Peyer's patch (tissue), 4 donors: ENCODE measurements at regions not wholly inside any gene's neighbourhood (a gene's known extent, or its start where the extent isn't known, plus 50 kb on each side); places are given as distances from the start of the nearest gene placed in this dataset.

Source experiments
- DNase-seq, 3 donors: peaks; one replicate each; pipeline ENCODE4 v3.0.0-alpha.2; 2017 to 2019
- H3K27ac ChIP-seq, 4 donors: fragments of 200-600 bp; sonication (generic); one replicate each; pipeline ENCODE4 v1.5.1; 2016 to 2019
- H3K27me3 ChIP-seq, 2 donors: fragments of 200-600 bp; sonication (generic); one replicate each; pipeline ENCODE4 v1.5.1; 2019
- H3K36me3 ChIP-seq, 3 donors: fragments of 200-600 bp; sonication (generic); one replicate each; pipeline ENCODE4 v1.5.1; 2016 to 2019
- H3K4me1 ChIP-seq, 4 donors: fragments of 200-600 bp; sonication (generic); one replicate each; pipeline ENCODE4 v1.5.1; 2016 to 2019
- H3K4me3 ChIP-seq, 4 donors: fragments of 200-600 bp; sonication (generic); 1 replicate in 3 of 4; 2 replicates in 1 of 4; pipeline ENCODE4 v1.5.1; 2016 to 2019; ENCODE audit warnings: mild to moderate bottlenecking in 1 of 4
- H3K9me3 ChIP-seq, 4 donors: fragments of 200-600 bp; sonication (generic); one replicate each; pipeline ENCODE4 v1.5.1; 2016 to 2019; ENCODE audit warnings: mild to moderate bottlenecking in 1 of 4
- POLR2A ChIP-seq, 2 donors: fragments of 450-650 bp; IDR thresholded peaks; one replicate each; pipeline ENCODE4 v1.5.1; 2017; ENCODE audit warnings: antibody characterized with exemption in 2 of 2, mild to moderate bottlenecking in 2 of 2, moderate library complexity in 2 of 2
- TF ChIP-seq, protein P1 (sequence below), 6 experiments: fragments of 450-650 bp in 4 of 6; fragments of 200-600 bp in 2 of 6; sonication (generic) in 1 of 6; IDR thresholded peaks; one replicate each; pipeline ENCODE4 v1.5.1; 2017 to 2019; ENCODE audit warnings: antibody characterized with exemption in 6 of 6, mild to moderate bottlenecking in 3 of 6, moderate library complexity in 1 of 6

DNA sequence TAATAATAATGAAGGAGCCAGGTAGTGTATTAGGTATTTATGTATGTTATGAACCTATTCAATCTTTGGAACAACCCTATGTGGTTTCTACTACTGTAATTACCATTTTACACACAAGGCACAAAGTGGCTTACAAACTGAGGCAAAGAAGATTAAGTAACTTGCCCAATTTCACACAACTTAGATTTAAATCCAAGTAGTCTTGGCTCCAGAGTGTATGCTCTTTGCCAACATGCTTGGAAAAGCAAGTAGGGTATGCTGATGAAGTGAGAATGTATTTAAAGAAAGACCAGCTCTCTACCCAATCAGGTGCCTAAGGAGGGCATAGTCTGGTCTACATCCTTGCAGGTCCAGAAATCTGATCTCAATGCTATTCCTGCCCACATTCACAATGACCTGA is 463.2 kb downstream of the METTL15 start:
- no peak overlapping the region for H3K4me3 ChIP-seq
- no peak for DNase-seq
- no peaks in the 10 kb centered on the region for H3K9me3 ChIP-seq
- H3K36me3 ChIP-seq: no peaks in the 10 kb centered on the region
- no peak for TF ChIP-seq POLR2A (IDR thresholded peaks at IDR 0.05)
- TF ChIP-seq, protein P1, sequence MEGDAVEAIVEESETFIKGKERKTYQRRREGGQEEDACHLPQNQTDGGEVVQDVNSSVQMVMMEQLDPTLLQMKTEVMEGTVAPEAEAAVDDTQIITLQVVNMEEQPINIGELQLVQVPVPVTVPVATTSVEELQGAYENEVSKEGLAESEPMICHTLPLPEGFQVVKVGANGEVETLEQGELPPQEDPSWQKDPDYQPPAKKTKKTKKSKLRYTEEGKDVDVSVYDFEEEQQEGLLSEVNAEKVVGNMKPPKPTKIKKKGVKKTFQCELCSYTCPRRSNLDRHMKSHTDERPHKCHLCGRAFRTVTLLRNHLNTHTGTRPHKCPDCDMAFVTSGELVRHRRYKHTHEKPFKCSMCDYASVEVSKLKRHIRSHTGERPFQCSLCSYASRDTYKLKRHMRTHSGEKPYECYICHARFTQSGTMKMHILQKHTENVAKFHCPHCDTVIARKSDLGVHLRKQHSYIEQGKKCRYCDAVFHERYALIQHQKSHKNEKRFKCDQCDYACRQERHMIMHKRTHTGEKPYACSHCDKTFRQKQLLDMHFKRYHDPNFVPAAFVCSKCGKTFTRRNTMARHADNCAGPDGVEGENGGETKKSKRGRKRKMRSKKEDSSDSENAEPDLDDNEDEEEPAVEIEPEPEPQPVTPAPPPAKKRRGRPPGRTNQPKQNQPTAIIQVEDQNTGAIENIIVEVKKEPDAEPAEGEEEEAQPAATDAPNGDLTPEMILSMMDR (IDR thresholded peaks at IDR 0.05): no peak
- H3K27ac ChIP-seq: no peak overlapping the region
- H3K4me1 ChIP-seq: no peaks in the 10 kb centered on the region
- H3K27me3 ChIP-seq: no peaks in the 10 kb centered on the region

DNA sequence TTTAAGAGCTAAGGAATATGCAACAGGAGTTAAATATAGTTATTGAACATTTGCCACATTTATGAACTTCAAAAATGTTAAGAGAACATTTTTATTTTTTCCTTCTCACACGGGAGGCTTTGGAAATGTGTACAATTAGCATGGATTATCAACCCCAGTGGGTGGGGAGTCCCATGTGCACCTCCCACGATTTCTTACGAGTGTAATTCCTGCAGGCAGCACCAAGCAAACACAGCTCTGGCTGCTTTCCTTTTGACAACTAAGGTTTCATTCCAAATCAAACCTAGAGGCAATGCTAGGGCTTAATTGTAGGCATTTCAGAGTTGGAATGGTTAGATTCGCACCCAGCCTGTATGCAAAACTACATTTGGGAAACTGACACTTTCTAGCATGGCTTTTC is 460.9 kb downstream of the METTL15 start:
- H3K27ac ChIP-seq: no peak overlapping the region
- DNase-seq: no peak
- no peak overlapping the region for H3K4me3 ChIP-seq
- H3K36me3 ChIP-seq: no peaks in the 10 kb centered on the region
- H3K9me3 ChIP-seq: no peaks in the 10 kb centered on the region
- H3K4me1 ChIP-seq: no peaks in the 10 kb centered on the region
- TF ChIP-seq POLR2A (IDR thresholded peaks at IDR 0.05): no peak
- no peaks in the 10 kb centered on the region for H3K27me3 ChIP-seq

DNA sequence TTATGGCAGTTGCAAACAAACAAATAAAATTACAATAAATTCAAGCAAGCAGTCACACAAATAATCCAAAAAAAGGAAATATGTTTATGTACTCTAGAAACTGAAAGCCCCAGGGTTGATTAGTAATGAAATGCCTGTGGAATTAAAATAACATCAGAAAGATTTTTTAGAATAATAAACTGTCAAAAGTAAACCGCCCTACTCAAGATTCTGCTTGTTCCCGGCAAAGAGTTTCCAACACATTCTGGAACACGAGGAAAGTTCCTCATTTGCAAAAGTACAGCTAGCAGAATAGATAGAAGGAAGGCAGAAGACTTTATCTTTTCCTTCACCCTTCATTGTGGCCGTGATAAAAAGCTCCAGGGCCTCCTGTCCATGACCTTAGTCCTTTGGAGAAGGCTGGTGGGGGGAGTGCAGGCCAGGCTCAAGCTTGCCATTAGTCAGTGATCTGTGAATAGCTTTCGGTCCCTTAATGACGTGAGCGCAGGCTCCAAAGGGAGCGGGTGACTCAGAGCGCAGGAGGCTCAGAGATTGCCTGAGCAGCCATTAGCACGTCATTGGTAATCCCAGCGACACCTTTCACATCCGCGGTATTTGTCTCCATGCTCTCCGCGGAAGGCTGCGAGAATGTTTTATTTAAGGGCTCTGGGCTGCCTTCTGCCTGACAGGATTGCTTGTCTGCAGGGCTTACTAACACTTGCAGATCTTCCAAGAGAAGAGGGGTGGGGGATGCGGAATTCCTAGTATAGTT is 458.3 kb downstream of the METTL15 start:
- H3K4me1 ChIP-seq: no peaks in the 10 kb centered on the region
- no peaks in the 10 kb centered on the region for H3K9me3 ChIP-seq
- no peaks in the 10 kb centered on the region for H3K27me3 ChIP-seq
- TF ChIP-seq, protein P1 (IDR thresholded peaks at IDR 0.05): no peak
- TF ChIP-seq POLR2A (IDR thresholded peaks at IDR 0.05): no peak
- no peak overlapping the region for H3K4me3 ChIP-seq
- peak overlapping the region in 1 of 4 donors; percentile 39 for H3K27ac ChIP-seq
- DNase-seq: peak in 2 of 3 donors; percentile 15 to 65
- H3K36me3 ChIP-seq: no peaks in the 10 kb centered on the region

DNA sequence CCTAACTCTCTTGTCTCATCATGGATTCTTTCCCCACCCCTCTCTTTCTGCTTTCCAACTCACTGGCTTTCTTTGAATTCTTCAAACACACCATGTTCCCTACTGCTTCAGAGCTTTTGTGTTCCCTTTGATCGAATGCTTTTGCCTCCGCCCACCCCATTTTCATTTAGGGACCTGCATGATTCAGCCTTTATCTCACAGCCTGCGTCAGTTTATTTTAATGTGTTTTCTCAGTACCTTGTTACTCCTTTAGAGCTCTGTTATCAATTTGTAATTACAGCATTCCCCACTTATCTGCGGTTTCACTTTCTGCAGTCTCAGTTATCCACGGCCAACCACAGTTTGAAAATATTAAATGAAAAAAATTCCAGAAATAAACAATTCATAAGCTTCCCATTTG is 451.3 kb downstream of the METTL15 start:
- no peak for DNase-seq
- Histone ChIP-seq H3K4me1 (no peaks in the 10 kb centered on the region), H3K4me3 (no peak overlapping the region), H3K27me3 (no peaks in the 10 kb centered on the region), H3K36me3 (no peaks in the 10 kb centered on the region), H3K27ac (no peak overlapping the region), H3K9me3 (no peaks in the 10 kb centered on the region)
- no peak for TF ChIP-seq POLR2A (IDR thresholded peaks at IDR 0.05)
- TF ChIP-seq, protein P1 (IDR thresholded peaks at IDR 0.05): no peak

DNA sequence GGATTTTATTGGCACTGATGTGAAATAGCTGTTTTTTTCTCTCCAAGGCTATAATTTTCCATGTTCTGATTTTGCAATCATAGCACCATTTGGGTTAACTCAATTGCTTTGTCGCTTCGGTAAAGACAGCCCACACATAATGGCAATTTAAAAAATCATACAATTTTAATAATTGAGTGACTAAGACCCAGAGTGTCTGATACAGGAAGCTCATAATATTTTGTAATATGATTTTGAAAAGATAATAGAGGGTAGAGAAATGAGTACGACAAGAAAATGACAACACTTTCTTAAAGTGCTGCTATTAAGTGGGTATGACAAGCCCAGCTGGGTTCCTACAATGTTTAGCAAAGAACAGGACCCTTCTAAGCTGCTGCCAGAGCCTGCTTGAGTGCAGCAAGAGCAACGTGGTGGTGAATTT is 439.1 kb downstream of the METTL15 start:
- Histone ChIP-seq H3K27ac (no peak overlapping the region), H3K36me3 (no peaks in the 10 kb centered on the region), H3K4me3 (no peak overlapping the region), H3K9me3 (no peaks in the 10 kb centered on the region), H3K27me3 (no peaks in the 10 kb centered on the region), H3K4me1 (no peaks in the 10 kb centered on the region)
- DNase-seq: no peak
- TF ChIP-seq POLR2A (IDR thresholded peaks at IDR 0.05): no peak
- TF ChIP-seq, protein P1 (IDR thresholded peaks at IDR 0.05): no peak

DNA sequence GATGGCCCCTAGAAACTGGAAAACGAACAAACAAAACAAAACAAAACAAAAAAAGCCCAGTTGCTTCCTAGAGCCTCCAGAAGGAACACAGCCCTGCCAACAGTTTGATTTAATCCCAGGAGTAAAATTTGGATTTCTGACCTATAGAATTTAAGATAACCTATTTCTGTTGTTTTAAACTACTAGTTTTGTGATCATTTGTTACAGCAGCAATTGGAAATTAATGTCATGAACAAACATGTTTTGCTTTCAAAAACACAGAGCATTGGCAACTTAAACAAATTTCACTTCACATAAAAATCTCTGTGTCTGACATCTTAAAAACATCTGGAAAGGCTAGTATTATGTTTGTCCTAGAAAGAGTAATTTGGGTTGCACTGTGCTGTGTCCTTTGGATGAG is 437.3 kb downstream of the METTL15 start:
- H3K9me3 ChIP-seq: no peaks in the 10 kb centered on the region
- H3K4me3 ChIP-seq: no peak overlapping the region
- no peak for DNase-seq
- H3K27ac ChIP-seq: no peak overlapping the region
- TF ChIP-seq POLR2A (IDR thresholded peaks at IDR 0.05): no peak
- TF ChIP-seq, protein P1 (IDR thresholded peaks at IDR 0.05): no peak
- no peaks in the 10 kb centered on the region for H3K27me3 ChIP-seq
- H3K4me1 ChIP-seq: no peaks in the 10 kb centered on the region
- no peaks in the 10 kb centered on the region for H3K36me3 ChIP-seq
